Left renal cortex interstitium (tissue), 4 donors: ENCODE measurements at regions not wholly inside any gene's neighbourhood (a gene's known extent, or its start where the extent isn't known, plus 50 kb on each side); places are given as distances from the start of the nearest gene placed in this dataset.
"Not testable (repeated sequence)": the region's sequence is repeated elsewhere in the genome, so short reads cannot be mapped to it uniquely, and the experiment has no call there.

Source experiments
- DNase-seq, 4 donors: peaks; one replicate each; pipeline ENCODE4 v3.0.0-alpha.2; 2013; ENCODE audit warnings: low read depth in 4 of 4, low spot score in 2 of 4, missing footprints in 1 of 4

- no peak for DNase-seq
Observed at GRCh38 chr7:24428676-24429075, 144.6 kb upstream of the PALS2 start.

- DNase-seq, result no peak
Observed at GRCh38 chr7:24432677-24433076, 140.6 kb upstream of the PALS2 start.

GRCh38 chr7:24434972-24435371 lies 138.3 kb upstream of the PALS2 start:
- DNase-seq, result no peak

GRCh38 chr7:24436131-24436920 lies 136.9 kb upstream of the PALS2 start:
- no peak for DNase-seq

- DNase-seq, result no peak
Observed at GRCh38 chr7:24438232-24438631, 135.0 kb upstream of the PALS2 start.

GRCh38 chr7:24439104-24439503 lies 134.1 kb upstream of the PALS2 start:
- not testable (repeated sequence) for DNase-seq

- no peak for DNase-seq
Observed at GRCh38 chr7:24440892-24441291, 132.4 kb upstream of the PALS2 start.

- no peak for DNase-seq
Observed at GRCh38 chr7:24441314-24442027, 131.8 kb upstream of the PALS2 start.

GRCh38 chr7:24442170-24442777 lies 131.0 kb upstream of the PALS2 start:
- DNase-seq, result no peak

GRCh38 chr7:24444666-24445440 lies 128.4 kb upstream of the PALS2 start:
- no peak for DNase-seq

GRCh38 chr7:24448038-24448437 lies 125.2 kb upstream of the PALS2 start:
- no peak for DNase-seq

- DNase-seq, result not testable (repeated sequence)
Observed at GRCh38 chr7:24449416-24449815, 123.8 kb upstream of the PALS2 start.

- no peak for DNase-seq
Observed at GRCh38 chr7:24455813-24456525, 117.3 kb upstream of the PALS2 start.

GRCh38 chr7:24456526-24457218 lies 116.6 kb upstream of the PALS2 start:
- DNase-seq, result no peak

- DNase-seq, result no peak
Observed at GRCh38 chr7:24457219-24457558, 116.1 kb upstream of the PALS2 start.

- DNase-seq, result no peak
Observed at GRCh38 chr7:24462117-24462516, 111.1 kb upstream of the PALS2 start.

GRCh38 chr7:24462984-24463383 lies 110.3 kb upstream of the PALS2 start:
- no peak for DNase-seq

- no peak for DNase-seq
Observed at GRCh38 chr7:24463474-24463873, 109.8 kb upstream of the PALS2 start.

- no peak for DNase-seq
Observed at GRCh38 chr7:24464861-24465260, 108.4 kb upstream of the PALS2 start.
